ENCODE measurements at regions not wholly inside any gene's neighbourhood (a gene's known extent, or its start where the extent isn't known, plus 50 kb on each side); places are given as distances from the start of the nearest gene placed in this dataset.

GRCh38 chr3:143209715-143210059, 90.1 kb downstream of the CHST2 start:
- TF ChIP-seq POLR2A (IDR thresholded peaks at IDR 0.05; ENCODE audit: low read length) (no peak), GATA1 (IDR thresholded peaks at IDR 0.05; ENCODE audit: low read depth, low read length) (no peak)
